GM12873 (cell line): ENCODE measurements at regions not wholly inside any gene's neighbourhood (a gene's known extent, or its start where the extent isn't known, plus 50 kb on each side); places are given as distances from the start of the nearest gene placed in this dataset.

Source experiments
- TF ChIP-seq, protein P1 (sequence below): IDR thresholded peaks from 2 replicates; pipeline ENCODE4 v1.5.1; 2012; ENCODE audit warnings: low read depth, mild to moderate bottlenecking, moderate library complexity, low read length, control low read depth; ENCODE audit not compliant: insufficient read depth; ENCODE audit errors: missing control alignments

- TF ChIP-seq, protein P1, sequence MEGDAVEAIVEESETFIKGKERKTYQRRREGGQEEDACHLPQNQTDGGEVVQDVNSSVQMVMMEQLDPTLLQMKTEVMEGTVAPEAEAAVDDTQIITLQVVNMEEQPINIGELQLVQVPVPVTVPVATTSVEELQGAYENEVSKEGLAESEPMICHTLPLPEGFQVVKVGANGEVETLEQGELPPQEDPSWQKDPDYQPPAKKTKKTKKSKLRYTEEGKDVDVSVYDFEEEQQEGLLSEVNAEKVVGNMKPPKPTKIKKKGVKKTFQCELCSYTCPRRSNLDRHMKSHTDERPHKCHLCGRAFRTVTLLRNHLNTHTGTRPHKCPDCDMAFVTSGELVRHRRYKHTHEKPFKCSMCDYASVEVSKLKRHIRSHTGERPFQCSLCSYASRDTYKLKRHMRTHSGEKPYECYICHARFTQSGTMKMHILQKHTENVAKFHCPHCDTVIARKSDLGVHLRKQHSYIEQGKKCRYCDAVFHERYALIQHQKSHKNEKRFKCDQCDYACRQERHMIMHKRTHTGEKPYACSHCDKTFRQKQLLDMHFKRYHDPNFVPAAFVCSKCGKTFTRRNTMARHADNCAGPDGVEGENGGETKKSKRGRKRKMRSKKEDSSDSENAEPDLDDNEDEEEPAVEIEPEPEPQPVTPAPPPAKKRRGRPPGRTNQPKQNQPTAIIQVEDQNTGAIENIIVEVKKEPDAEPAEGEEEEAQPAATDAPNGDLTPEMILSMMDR: no peak
Observed at GRCh38 chr2:20150110-20150706, 74.7 kb downstream of the SDC1 start.

GRCh38 chr2:20149703-20150030 lies 75.3 kb downstream of the SDC1 start:
- TF ChIP-seq, protein P1: no peak

GRCh38 chr2:20148923-20149702 lies 75.8 kb downstream of the SDC1 start:
- TF ChIP-seq, protein P1: no peak

DNA sequence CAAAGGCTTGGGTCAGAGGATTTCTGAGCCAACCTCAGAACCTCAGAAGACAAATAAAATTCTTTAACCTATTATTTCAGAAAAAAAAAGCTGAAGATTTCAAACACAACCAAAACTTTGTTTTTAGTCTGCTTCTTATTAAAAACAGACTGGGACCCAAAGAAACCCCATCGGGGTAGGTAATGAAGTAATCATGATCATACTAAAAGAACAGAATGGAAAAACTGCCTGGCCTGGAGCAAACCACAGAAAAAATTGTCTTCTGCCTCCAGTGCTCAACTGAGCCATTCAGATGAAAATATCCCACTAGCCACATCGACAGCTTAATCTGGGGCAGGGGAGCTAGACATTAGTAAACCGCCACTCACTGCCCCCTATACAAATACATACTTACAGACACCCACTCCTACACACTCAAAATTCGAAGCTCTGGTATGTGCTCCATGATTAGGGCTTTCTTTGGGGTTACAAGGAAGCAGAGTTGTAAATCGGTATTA lies 76.5 kb downstream of the SDC1 start:
- TF ChIP-seq, protein P1: no peak

DNA sequence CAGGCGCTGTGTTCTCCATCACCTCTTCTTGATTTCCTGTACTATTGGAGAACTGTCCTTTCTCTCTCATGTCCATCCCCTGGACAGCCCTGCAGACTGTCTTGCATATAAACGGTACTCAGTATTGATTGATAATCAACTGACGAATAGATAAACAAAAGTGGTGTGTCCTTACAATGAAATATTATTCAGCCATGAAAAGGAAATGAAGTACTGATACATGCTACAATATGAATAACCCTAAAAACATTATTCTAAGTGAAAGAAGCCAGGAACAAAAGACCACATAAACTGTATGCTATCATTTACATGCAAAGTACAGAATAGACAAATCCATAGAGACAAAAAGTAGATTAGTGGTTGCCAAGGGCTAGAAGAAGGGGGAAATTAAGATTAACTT lies 77.6 kb downstream of the SDC1 start:
- TF ChIP-seq, protein P1: no peak

DNA sequence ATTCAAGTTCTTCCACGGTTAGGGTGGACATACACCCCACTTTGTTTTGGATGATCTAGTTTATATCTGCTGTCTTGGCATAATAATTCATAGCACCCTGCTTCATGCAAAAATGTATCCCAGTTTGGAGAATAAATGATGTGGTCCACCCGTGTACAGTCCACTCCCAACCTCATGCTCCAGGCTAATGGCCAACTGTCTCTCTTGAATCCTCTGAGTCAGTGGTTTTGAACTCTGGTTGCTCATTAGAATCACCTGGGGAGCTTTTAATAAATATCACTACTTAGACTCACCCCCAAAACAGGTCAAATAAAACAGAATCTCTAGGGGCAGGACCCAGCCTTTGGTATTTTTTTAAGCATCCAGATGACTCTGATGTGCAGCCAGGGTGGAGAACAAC lies 78.5 kb downstream of the SDC1 start:
- TF ChIP-seq, protein P1: no peak

GRCh38 chr2:20145497-20146193 lies 79.3 kb downstream of the SDC1 start:
- TF ChIP-seq, protein P1: no peak
